NCI-H460 (cell line): ENCODE measurements at regions not wholly inside any gene's neighbourhood (a gene's known extent, or its start where the extent isn't known, plus 50 kb on each side); places are given as distances from the start of the nearest gene placed in this dataset.

Experiments used
- small RNA-seq, 2 experiments: library from RNA; depleted of rRNA; stranded (forward); fragments of <200 nt; gene quantifications; one replicate each; pipeline ENCODE3, GENCODE V24; 2014

Small RNAs in the stretch of these regions (small RNA-seq; reads per million reads assigned to genes)
- 0 reads per million in 2 experiments for gene RNU7-147P
